Mucosa of descending colon (tissue), 3 donors: ENCODE measurements at regions not wholly inside any gene's neighbourhood (a gene's known extent, or its start where the extent isn't known, plus 50 kb on each side); places are given as distances from the start of the nearest gene placed in this dataset.
"Not testable (repeated sequence)": the region's sequence is repeated elsewhere in the genome, so short reads cannot be mapped to it uniquely, and the experiment has no call there.

Experiments
- ATAC-seq: fragments of 200-7000 bp; cut with Tn5 transposase; one replicate; pipeline ENCODE4 v1.9.1; 2020; ENCODE audit warnings: mild to moderate bottlenecking, moderate library complexity
- DNase-seq, 3 donors: peaks; one replicate each; pipeline ENCODE4 v3.0.0-alpha.2; 2020
- H3K36me3 ChIP-seq: fragments of 200-600 bp; one replicate; pipeline ENCODE4 v1.8.0; 2021; ENCODE audit warnings: low read depth, mild to moderate bottlenecking
- H3K4me1 ChIP-seq: fragments of 200-600 bp; one replicate; pipeline ENCODE4 v1.8.0; 2021; ENCODE audit warnings: low read depth, mild to moderate bottlenecking
- H3K4me3 ChIP-seq: fragments of 200-600 bp; one replicate; pipeline ENCODE4 v1.8.0; 2021; ENCODE audit warnings: mild to moderate bottlenecking
- H3K9me3 ChIP-seq: fragments of 200-600 bp; one replicate; pipeline ENCODE4 v1.8.0; 2021; ENCODE audit warnings: mild to moderate bottlenecking
- CTCF ChIP-seq: fragments of 200-600 bp; IDR thresholded peaks from one replicate; pipeline ENCODE4 v1.8.0; 2022; ENCODE audit warnings: antibody characterized with exemption, mild to moderate bottlenecking
- intact Hi-C, 2 donors: fragments of 100-400 bp; cut with DNase I in 1 of 2; cut with micrococcal nuclease in 1 of 2; formaldehyde crosslinking; loops; one replicate each; pipeline versions ENCODE4 v1.11.0 to v1.11.1; 2022; cut with DNase I, micrococcal nuclease
- donor health status: DM: no; HTN: no; CAD: no; lungs with moderate emphysema.
- donor health status: DM: no; HTN: no; CAD: no.
- donor health status: DM: no; HTN: yes; CAD: no.

- H3K36me3 ChIP-seq = no peaks in the 10 kb centered on the region
- no peak for DNase-seq
- peaks cover 65% of the 10 kb centered on the region for H3K9me3 ChIP-seq
- no peak for ATAC-seq
- no peak for TF ChIP-seq CTCF
- no peaks in the 10 kb centered on the region for H3K4me1 ChIP-seq
- intact Hi-C loops = no loop called here
- H3K4me3 ChIP-seq = no peak overlapping the region
These were observed 348.5 kb downstream of the ANKRD30A start for GRCh38 chr10:37473906-37474305.

DNA sequence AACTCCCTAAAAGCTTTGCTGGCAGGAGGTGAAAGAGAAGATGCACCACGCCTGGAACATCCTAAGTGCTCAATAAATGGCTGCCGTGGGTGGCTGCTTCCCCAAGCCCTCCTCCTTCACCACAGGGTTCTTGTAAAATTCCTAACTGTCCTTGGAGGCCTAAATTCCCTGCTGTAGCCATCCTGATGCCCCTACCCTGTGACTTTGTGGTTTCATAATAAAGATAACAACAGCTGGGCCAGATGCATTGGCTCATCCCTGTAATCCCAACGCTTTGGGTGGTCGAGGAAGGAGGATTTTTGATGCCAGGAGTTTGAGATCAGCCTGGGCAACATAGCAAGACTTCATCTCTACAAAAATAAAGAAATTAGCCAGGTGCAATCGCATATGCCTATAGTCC lies 341.8 kb downstream of the ANKRD30A start:
- intact Hi-C loops = no loop called here
- DNase-seq (no peak), ATAC-seq (no peak)
- no peaks in the 10 kb centered on the region for H3K36me3 ChIP-seq
- no peak overlapping the region for H3K4me3 ChIP-seq
- peaks cover 61% of the 10 kb centered on the region for H3K9me3 ChIP-seq
- TF ChIP-seq CTCF = no peak
- H3K4me1 ChIP-seq = no peaks in the 10 kb centered on the region

DNA sequence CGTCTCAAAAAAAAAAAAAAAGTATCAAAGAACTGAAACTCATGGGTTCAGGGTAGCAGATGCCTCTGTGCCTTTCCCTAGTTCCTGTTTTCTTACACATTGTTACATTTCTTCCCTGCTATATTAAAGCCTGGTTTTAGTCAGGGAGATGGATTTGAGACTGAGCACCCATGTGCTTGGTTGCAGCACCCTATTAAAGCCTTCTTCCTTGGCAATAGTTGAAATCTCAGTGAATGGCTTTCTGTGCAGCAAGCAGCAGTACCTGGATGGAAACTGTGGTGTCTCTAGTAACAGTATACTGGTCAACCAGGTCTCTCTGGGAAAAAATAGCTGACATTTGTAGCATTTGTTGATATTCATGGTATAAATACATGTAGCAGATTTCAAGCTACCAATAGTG lies 331.1 kb downstream of the ANKRD30A start:
- no peak for TF ChIP-seq CTCF
- ATAC-seq (no peak), DNase-seq (no peak)
- H3K4me1 ChIP-seq = no peaks in the 10 kb centered on the region
- H3K4me3 ChIP-seq = no peak overlapping the region
- intact Hi-C loops = no loop called here
- H3K36me3 ChIP-seq = no peaks in the 10 kb centered on the region
- H3K9me3 ChIP-seq = peaks cover 73% of the 10 kb centered on the region

GRCh38 chr10:37448161-37448560 lies 322.8 kb downstream of the ANKRD30A start:
- Histone ChIP-seq H3K9me3 (peaks cover 45% of the 10 kb centered on the region), H3K36me3 (no peaks in the 10 kb centered on the region), H3K4me1 (no peaks in the 10 kb centered on the region), H3K4me3 (no peak overlapping the region)
- no peak for TF ChIP-seq CTCF
- DNase-seq (no peak), ATAC-seq (no peak)
- intact Hi-C loops = no loop called here

DNA sequence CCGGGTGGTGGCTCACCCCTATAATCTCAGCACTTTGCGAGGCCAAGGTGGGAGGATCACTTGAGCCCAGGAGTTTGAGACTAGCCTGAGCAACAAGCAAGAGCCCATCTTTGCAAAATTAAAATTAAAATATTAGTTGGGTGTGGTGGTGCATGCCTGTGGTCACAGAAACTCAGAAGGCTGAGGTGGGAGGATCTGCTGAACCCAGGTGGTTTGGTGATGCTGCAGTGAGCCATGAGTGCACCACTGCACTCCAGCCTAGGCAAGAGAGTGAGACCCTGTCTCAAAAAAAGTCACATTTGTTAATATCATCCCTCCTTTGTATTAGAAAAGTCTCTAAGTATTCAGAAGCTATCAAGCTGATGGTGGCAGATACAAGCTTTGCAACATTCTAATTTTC lies 317.5 kb downstream of the ANKRD30A start:
- no peak for ATAC-seq
- Histone ChIP-seq H3K4me3 (no peak overlapping the region), H3K9me3 (peaks cover 34% of the 10 kb centered on the region), H3K4me1 (no peaks in the 10 kb centered on the region), H3K36me3 (no peaks in the 10 kb centered on the region)
- no peak for TF ChIP-seq CTCF
- intact Hi-C loops = no loop called here
- no peak for DNase-seq

DNA sequence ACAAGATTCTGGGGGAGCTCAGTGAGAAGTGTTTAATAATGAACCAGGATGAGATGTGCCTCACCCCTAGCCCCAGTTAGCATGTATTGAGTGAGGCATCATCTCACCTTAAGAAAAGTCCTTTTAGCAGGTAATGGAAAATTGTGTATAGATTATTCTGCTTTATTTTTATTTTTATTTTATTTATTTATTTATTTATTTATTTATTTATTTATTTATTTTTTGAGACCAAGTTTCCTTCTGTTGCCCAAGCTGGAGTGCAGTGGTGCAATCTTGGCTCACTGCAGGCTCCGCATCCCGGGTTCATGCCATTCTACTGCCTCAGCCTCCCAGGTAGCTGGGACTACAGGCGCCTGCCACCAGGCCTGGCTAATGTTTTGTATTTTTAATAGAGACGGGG lies 315.8 kb downstream of the ANKRD30A start:
- intact Hi-C loops, H3K4me3 ChIP-seq, DNase-seq, H3K36me3 ChIP-seq, H3K4me1 ChIP-seq, ATAC-seq: not testable (repeated sequence)
- H3K9me3 ChIP-seq = peaks cover 27% of the 10 kb centered on the region
